HG03575 (cell line): ENCODE measurements at regions not wholly inside any gene's neighbourhood (a gene's known extent, or its start where the extent isn't known, plus 50 kb on each side); places are given as distances from the start of the nearest gene placed in this dataset.
"Not testable (repeated sequence)": the region's sequence is repeated elsewhere in the genome, so short reads cannot be mapped to it uniquely, and the experiment has no call there.

Experiments
- ATAC-seq: cut with Tn5 transposase; IDR thresholded peaks from one replicate; pipeline ENCODE4 v1.9.1; 2021; ENCODE audit not compliant: unreplicated experiment, insufficient number of reproducible peaks, low FRiP score; ENCODE audit errors: extremely low read depth

GRCh38 chr5:53160895-53161294 is 51.3 kb upstream of the MOCS2 start:
- ATAC-seq, result no peak

- no peak for ATAC-seq
These were observed 52.3 kb upstream of the MOCS2 start for GRCh38 chr5:53161876-53162275.

GRCh38 chr5:53164478-53165165 is 55.1 kb upstream of the MOCS2 start:
- no peak for ATAC-seq

- no peak for ATAC-seq
These were observed 56.0 kb upstream of the MOCS2 start for GRCh38 chr5:53165431-53166182.

- no peak for ATAC-seq
These were observed 56.6 kb upstream of the MOCS2 start for GRCh38 chr5:53166183-53166495.

GRCh38 chr5:53167836-53168235 is 58.3 kb upstream of the MOCS2 start:
- ATAC-seq, result no peak

GRCh38 chr5:53169933-53170332 is 60.4 kb upstream of the MOCS2 start:
- ATAC-seq, result no peak

- ATAC-seq, result no peak
These were observed 61.3 kb upstream of the MOCS2 start for GRCh38 chr5:53170746-53171349.

- not testable (repeated sequence) for ATAC-seq
These were observed 62.5 kb upstream of the MOCS2 start for GRCh38 chr5:53172073-53172472.

- no peak for ATAC-seq
These were observed 63.1 kb upstream of the MOCS2 start for GRCh38 chr5:53172630-53173029.

GRCh38 chr5:53173083-53173482 is 63.5 kb upstream of the MOCS2 start:
- no peak for ATAC-seq

- no peak for ATAC-seq
These were observed 69.3 kb upstream of the MOCS2 start for GRCh38 chr5:53178830-53179229.

- no peak for ATAC-seq
These were observed 70.1 kb upstream of the MOCS2 start for GRCh38 chr5:53179691-53180090.

- ATAC-seq, result no peak
These were observed 71.0 kb upstream of the MOCS2 start for GRCh38 chr5:53180538-53180937.

- ATAC-seq, result no peak
These were observed 71.4 kb upstream of the MOCS2 start for GRCh38 chr5:53180991-53181390.

GRCh38 chr5:53183880-53184279 is 74.3 kb upstream of the MOCS2 start:
- no peak for ATAC-seq

- no peak for ATAC-seq
These were observed 82.1 kb upstream of the MOCS2 start for GRCh38 chr5:53191548-53192165.

GRCh38 chr5:53194086-53194485 is 84.5 kb upstream of the MOCS2 start:
- ATAC-seq, result no peak

- no peak for ATAC-seq
These were observed 90.3 kb upstream of the MOCS2 start for GRCh38 chr5:53199882-53200281.

- no peak for ATAC-seq
These were observed 90.7 kb upstream of the MOCS2 start for GRCh38 chr5:53200306-53200705.
